HG03066 (cell line): ENCODE measurements at regions not wholly inside any gene's neighbourhood (a gene's known extent, or its start where the extent isn't known, plus 50 kb on each side); places are given as distances from the start of the nearest gene placed in this dataset.

Source experiments
- ATAC-seq: cut with Tn5 transposase; IDR thresholded peaks from one replicate; pipeline ENCODE4 v1.9.1; 2021; ENCODE audit warnings: low read depth; ENCODE audit not compliant: unreplicated experiment

DNA sequence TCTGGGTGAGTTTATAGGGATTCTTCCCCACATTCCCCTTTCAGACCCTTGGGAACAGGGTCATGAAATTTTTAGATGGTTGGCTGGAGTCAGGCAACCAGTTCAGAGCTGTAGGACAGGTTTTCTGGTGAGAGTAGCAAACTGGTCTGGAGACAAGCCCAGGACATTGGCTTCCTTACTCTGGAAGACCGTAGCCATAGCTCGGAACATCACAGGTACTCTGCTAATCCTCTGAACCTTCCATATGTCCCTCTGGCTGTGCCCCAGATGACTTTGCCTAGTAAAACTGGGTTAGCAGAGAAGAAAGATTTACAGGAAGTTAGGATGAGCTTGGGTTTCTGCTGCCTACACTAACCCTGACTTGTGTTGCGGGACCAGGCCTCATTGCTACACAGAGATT is 104.5 kb upstream of the MKLN1 start:
- no peak for ATAC-seq

DNA sequence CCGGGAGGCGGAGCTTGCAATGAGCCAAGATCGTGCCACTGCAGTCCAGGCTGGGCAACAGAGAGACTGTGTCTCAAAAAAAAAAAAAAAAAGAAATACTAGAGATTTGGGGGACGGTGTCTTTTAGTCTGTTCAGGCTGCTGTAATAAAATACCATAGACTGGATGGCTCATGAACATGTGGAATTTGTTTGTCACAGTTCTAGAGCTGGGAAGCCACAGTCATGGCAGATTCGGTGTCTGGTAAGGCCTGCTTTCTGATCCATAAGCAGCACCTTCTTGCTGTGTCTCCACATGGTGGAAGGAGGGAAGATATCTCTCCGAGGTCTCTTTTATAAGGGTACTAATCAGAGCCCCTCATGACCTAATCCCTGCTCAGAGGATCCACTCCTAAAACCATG is 102.7 kb upstream of the MKLN1 start:
- ATAC-seq = no peak

DNA sequence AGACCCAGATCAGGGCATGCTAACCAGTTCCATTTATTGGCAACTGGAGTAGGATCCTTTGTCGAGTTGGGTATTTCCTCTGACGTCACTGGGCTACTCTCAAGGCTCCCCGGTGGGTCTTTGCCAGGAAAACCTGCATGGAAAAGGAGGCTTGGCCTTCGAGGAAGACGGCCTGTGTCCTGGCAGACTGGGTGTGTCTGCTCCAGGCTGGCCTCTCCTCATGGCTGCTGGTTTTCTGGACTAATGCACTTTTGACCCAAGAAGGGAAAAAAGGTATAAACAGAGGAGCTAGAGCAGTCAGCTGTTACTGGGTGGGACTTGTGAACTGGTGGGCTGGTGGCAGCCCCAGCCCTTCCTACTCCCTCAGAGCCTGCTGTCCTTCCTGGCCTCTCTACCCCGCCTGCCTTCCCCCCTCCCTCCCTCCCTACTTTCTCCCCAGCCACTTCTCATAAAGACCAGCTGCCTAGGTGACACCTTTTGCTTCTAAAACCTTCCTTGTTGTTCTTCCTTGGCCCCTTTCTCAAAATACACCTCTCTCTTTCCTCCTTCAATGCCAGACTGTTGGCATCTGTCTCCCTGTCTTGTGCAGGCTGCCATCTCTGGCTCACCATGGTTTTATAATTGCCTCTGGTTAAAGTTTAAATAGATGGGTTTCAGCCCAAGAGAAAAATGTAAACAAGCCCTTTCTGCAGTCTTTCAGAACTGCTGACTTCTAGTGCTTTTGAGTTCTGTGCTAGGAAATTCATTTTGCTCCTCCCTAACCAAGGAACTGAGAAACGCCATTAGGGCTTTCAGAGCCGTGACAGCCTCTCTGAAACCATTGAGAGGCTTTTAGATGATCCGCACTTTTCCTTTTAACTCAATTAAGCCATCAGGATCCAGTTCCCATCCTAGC is 101.8 kb upstream of the MKLN1 start:
- no peak for ATAC-seq

DNA sequence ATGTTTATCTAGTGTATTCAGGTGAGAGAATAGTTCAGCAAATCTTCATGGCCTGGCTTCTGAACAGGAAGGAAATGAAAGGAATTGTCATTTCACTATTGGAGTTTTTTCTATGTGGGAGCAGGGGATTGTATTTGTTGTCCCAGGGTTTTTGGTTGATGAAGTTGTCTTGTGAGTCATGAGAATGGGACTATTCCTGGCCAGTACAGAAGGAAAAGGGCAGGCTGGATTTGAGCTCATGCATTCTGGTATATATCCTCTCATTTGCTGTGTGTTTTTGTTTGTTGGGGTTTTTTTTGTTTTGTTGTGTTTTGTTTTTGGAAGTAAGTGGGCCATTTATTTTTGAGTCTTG is 101.2 kb upstream of the MKLN1 start:
- no peak for ATAC-seq

DNA sequence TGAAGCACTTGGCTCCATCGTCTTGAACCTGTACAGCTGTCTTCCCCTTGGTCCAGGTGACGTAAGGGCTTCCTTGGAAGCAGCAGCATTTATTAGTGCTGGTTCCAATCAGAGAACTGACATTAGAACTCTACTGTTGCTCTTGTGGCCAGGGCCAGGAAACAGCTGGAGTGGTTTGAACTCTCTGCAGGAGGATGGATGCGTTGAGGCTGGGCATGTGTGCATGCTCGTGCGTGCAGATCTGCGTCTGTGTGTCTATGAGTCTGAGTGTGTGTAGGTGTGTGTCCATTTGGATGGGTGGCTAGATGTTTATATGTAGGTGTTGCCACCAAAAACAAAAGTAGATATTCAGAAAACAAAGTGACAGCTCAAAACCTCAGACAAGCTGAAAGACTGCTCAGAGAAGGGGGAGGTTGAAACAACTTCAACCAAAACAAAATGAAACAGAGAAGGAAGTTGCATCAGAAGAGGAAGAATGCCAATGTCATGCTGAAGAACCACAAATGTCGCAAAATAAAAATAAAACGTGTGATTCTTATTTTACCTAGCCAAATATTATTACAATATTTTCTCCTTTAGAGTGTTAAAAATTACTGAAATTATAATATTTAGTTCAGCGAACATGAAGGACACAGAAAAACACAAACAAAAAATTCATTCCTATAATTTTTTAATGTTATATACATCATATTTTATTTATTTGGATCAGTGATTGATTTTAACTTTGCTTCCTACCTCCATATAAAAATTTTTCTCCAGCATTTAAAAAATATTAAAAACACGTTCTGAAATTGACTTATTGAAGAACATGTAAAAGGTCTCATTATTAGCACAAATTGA is 96.1 kb upstream of the MKLN1 start:
- peak; percentile 87 for ATAC-seq

DNA sequence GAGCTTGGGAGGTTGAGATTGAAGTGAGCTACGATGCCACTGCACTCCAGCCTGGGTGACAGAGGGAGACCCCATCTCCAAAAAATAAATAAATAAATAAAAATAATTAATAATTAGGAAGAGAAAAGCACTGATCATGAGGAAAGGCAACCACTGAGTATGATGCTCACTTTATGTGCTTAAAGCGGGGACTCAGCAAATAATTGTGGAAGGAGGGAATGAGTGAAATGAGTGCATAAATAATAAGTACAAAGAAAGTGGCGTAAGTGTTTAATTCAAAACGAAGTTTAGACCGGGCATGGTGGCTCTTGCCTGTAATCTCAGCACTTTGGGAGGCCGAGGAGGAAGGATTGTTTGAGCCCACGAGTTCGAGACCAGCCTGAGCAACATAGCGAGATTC is 94.9 kb upstream of the MKLN1 start:
- no peak for ATAC-seq

DNA sequence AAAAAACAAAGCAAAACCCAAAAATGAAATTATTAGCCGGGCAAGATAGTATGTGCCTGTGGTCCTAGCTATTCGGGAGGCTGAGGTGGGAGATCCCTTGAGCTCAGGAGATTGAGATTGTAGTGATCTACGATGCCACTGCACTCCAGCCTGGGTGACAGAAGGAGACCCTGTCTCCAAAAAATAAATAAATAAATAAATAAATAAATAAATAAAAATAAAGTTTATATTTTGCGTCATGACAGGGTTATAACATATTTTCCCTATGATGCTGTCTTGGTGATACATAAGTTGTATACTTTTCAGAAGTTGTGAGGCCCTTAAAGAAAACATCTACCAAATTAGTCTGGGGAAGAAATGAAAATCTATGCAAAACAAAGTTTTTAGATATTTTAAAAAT is 94.5 kb upstream of the MKLN1 start:
- no peak for ATAC-seq

DNA sequence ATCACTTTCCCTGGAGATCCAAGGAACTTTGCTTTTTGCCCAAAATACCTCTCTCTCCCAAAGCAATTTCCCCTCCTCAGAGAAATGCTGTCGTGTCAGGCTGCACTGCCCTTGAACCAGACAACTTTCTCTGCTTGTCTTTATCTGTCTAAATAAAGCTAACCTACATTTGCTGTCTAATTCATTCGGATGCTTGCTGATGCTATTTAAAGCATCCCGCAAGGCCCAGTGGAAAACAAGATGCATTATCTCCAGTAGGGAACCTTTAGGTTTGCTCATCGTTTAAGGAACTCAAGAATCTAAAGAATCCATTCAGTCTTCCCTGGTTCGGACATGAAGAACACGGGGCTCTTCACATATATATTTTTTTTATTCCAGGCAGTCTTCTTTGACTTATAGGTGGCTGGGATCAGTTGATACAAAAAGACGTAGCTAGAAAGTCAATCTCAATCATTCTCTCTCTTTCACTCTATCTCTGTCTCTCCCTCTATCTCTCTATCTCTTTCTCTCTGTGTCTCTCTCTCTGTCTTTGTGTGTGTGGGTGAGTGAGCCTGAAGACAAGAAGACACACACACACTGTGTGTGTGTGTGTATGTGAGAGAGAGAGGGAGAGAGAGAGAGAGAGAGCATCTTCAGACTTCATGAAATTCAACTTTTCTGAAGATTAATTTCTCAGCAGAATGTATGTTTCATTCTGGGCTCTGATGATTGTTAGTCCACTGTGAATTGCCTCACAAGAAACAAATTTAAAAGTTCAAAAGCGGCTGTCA is 92.8 kb upstream of the MKLN1 start:
- ATAC-seq = no peak

DNA sequence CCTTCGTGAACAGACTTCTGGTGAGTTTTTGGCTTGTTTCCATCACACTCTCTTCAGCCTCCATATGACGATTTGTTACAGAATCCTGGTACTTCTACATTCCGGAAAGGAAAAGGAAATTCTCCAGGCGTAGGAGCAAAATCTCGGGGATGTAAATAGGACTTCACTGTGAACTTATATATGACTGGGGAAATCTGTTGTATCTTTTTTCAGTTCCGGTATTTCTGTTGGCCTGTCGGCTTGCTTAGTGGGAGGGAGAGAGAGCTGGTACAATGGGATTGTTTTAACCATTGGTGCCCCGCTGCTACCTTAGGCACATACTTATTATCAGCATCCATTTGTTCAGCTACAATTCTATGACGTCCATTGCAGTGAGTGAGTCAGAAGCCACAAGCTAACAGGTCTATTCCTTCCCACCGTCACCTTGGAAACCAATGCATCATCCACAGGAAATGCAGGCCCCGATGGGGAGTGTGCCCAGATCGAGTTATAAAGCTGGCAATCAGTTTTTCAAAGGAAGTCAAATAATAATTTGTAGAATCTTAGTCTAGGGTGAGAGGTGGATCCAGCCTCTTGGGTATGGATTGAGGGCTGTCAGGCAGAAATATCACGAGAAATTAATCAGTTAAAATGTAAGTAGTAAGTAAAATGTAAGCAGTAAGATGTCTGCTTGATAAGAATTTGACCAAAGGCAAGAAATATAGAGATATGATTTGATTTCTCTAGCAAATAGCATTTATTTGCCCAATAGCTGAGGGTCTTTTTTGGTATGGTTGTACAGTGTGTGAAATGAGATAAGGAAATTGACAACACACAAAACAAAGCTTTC is 92.0 kb upstream of the MKLN1 start:
- no peak for ATAC-seq

DNA sequence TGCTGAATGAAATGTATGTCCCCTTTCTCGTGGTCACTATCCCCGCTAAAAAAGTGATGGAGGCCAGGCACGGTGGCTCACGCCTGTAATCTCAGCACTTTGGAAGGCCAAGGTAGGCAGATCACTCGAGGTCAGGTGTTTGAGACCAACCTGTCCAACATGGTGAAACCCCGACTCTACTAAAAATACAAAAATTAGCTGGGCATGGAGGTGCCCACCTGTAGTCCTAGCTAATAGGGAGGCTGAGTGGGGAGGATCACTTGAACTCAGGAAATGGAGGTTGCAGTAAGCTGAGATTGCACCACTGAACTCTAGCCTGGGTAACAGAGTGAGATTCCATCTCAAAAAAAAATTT is 91.4 kb upstream of the MKLN1 start:
- no peak for ATAC-seq

DNA sequence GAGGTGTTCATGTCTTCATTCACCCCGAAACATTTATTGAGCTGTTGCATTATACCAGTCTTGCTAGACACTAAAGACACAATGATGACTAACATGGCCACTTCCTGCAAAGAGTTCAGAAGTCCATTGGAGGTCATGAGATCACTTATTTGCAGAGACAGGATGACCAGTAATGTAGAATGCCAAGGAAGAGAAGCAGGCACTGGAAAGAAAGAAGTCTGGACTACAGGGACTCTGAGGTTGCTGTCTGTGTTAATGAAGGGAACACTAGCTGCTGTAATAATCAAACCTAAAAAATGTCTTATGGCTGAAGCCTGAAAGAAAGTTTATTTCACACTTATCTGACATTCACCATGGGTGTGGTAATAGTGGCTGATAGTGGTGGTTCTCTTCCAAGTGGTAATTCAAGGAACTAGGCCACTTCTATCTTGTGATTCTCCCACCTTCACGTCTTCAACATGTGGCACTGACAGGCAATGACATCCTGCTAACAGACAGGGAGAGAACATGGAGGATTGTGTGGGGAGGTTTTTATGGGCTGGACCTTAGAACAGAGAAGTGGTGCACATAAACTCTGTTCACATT is 89.2 kb upstream of the MKLN1 start:
- no peak for ATAC-seq

DNA sequence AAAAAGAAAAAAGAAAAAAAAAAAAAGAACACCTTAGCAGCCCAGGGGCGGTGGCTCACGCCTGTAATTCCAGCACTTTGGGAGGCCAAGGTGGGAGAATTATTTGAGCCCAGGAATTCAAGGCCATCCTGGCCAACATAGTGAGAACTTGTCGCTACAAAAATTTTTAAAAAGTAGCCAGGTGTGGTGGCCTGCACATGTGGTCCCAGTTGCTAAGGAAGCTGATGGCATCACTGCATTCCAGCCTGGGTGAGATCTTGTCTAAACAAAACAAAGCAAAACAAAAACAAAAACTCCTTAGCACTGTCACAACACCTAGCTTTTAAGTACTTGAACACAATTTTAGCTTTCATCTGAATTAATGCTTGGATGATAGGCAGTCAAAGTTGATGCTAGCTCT is 86.3 kb upstream of the MKLN1 start:
- no peak for ATAC-seq

DNA sequence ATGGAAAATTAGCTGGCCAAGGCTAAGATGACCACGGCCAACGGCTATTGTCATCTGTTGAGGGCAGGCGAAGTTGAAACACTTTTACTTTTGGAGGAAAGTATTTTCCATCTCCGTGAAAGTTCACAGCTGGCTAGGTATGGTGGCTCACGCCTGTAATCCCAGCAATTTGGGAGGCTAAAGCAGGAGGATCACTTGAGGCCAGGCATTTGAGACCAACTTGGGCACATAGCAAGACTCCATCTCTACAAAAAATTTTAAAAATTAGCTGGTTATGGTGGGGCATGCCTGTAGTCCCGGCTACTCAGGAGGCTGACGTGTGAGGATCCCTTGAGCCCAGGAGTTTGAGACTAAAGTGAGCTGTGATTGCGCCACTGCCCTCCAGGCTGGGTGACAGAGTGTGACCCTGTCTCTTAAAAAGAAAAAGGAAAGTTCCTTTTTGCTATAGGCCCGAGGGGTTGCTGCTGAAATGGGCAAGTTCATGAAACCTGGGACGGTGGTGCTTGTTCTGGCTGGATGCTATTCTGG is 85.5 kb upstream of the MKLN1 start:
- no peak for ATAC-seq

DNA sequence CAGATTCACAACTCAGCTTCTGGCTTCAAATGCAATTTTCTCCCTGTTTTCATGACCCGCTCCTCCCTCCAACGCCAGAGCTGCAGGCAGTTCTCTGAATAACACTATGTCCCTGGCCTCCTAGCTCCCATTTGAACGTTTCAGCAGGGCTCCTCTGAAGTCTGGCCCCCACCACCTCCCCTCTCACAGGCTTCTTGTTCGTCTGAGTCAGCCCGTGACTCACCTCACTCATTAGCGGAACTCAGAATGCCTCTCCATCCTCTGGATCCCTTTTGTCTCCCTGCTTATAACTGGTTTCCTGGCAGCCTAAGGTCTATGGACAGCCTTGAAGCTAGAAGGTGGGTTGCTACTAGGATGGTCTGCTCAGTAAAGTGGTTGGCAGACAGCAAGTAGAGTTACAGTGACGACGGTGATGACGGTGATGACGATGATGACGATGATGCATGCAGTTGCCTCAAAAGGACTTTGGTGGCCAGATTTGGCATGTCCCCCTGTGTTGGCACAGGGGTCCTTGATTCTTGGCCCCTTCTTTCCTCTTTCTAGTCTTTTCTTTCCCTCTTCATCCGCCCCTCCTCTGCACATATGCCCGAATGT is 83.3 kb upstream of the MKLN1 start:
- ATAC-seq = no peak

DNA sequence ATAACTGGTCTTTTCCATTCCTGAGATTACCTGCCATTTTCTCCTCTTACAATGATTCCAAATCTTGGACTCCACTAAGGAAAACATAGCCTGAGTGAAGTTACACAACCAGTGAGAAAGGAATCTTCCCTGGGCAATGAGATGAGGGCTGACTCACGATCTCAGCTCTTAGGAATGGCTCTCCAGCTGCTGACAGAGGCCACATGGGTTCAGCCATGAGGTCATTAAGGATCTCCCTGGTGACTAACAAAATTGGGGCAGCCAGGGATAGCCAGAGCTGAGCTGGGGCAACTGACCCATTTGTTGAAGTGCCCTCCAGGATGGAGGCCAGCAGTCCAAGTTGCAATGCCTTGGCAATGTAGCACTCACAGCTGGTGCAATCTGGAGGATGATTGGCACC is 78.7 kb upstream of the MKLN1 start:
- ATAC-seq = no peak

DNA sequence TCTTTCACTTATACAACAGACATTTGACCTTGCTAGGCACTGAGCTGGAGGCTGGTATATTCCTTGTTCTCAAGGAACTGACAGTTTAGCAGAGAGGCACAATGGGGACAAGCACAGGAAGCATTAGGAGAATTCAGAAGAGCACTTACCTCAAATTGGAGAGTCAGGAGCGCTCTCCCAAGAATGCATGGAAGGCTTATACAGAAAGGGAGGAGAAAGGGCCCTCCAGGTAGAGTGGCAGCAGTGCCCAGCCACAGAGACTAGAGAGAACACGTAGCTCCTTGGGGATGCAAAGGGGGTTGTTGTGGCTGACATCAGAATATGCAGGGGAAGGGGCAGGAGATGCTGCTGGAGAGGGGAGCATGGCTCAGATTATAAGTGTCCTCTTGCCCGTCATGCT is 78.2 kb upstream of the MKLN1 start:
- ATAC-seq = no peak

DNA sequence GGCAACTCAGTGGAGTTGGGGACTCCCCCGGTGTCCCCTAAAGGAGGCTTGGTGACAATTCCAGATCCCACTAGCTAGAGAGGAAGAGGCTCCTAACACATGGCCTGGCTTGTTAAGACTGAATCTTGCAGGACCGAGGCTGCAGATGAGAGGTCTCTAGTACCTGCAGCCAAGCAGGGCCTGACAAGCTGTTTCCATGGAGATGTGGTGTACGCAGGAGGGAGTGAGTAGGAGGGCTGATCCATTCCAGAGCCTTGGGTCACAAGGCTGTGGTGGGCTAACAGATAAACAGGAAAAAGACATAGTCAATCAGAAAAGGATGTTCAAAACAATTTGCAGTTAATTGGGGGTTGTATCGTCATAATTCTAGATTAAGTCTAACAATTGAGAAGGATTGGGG is 77.3 kb upstream of the MKLN1 start:
- no peak for ATAC-seq

DNA sequence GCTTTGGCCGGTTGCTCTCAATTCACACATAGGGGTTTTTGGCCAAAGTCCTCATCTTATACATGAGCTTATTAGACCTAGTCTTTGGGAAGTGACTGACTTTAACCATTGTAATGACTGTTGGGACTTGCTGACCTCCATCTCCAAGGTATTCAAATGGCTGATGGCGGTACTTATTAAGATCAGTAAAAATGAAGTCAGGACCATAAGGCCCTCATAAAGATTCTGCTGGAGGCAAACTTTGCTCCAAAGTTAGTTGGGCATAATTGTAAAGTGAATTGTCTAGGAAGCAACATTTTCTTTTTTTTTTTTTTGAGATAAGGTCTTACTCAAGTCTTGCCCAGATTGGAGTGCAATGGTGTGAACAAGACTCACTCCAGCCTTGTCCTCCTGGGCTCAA is 76.3 kb upstream of the MKLN1 start:
- no peak for ATAC-seq

DNA sequence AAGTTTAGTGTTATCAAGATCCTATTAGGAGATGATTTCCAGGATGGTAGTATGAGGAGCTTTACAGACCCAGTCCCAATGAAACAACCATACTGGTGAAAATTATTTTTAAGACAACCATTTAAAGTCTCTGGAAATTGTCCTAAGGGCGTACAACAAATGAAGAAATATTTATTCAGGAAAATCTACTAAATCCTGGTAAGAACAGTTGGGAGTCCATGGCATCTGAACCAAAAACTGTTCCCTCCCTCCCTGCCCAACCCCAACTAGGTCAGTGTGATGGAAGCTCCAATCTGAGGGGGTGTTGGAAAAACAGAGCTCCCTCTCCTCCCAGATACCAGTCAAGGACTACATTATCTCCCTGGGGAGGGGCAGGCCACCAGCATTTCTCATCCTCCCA is 74.7 kb upstream of the MKLN1 start:
- no peak for ATAC-seq
